ENCODE measurements at regions not wholly inside any gene's neighbourhood (a gene's known extent, or its start where the extent isn't known, plus 50 kb on each side); places are given as distances from the start of the nearest gene placed in this dataset.

GRCh38 chr20:17858450-17859001 lies 110.1 kb downstream of the SNX5 start:
- TF ChIP-seq POLR2AphosphoS5 (IDR thresholded peaks at IDR 0.05) (no peak), CTCF (IDR thresholded peaks at IDR 0.05) (no peak), POLR2A (IDR thresholded peaks at IDR 0.05) (no peak), EP300 (IDR thresholded peaks at IDR 0.05) (no peak)

Measured in stomach (tissue), 4 donors.